ENCODE measurements at regions not wholly inside any gene's neighbourhood (a gene's known extent, or its start where the extent isn't known, plus 50 kb on each side); places are given as distances from the start of the nearest gene placed in this dataset.

DNA sequence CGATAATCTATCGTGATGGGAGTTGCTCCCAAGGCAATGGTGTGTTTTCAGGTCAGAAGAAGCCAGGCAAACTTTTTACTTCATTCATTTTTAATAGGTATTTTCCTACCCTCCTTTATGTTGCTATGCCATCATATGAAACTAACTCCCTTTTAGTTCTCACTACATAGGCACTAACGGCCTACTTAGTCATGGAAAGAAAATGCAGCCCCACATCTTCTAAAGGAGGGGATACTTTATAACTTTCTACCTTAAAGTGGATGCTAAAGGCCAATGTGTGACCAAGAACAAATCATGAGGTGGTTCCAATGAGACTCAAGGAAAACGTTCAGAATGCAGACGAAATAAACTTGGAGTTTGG, 193.8 kb downstream of the FOXA2 start:
- Histone ChIP-seq H3K27me3 (peaks cover 0 to 55% (median 0%) of the 10 kb centered on the region in 4 donors), H3K4me1 (peaks cover 0 to 6% (median 0%) of the 10 kb centered on the region in 3 donors), H3K36me3 (no peaks in the 10 kb centered on the region), H3K4me3 (no peak overlapping the region), H3K27ac (no peak overlapping the region), H3K9me3 (no peaks in the 10 kb centered on the region)
- no peak for TF ChIP-seq POLR2A (IDR thresholded peaks at IDR 0.05)
- TF ChIP-seq, protein P1, sequence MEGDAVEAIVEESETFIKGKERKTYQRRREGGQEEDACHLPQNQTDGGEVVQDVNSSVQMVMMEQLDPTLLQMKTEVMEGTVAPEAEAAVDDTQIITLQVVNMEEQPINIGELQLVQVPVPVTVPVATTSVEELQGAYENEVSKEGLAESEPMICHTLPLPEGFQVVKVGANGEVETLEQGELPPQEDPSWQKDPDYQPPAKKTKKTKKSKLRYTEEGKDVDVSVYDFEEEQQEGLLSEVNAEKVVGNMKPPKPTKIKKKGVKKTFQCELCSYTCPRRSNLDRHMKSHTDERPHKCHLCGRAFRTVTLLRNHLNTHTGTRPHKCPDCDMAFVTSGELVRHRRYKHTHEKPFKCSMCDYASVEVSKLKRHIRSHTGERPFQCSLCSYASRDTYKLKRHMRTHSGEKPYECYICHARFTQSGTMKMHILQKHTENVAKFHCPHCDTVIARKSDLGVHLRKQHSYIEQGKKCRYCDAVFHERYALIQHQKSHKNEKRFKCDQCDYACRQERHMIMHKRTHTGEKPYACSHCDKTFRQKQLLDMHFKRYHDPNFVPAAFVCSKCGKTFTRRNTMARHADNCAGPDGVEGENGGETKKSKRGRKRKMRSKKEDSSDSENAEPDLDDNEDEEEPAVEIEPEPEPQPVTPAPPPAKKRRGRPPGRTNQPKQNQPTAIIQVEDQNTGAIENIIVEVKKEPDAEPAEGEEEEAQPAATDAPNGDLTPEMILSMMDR (IDR thresholded peaks at IDR 0.05), result no peak
- DNase-seq, result no peak
- WGBS, 2 donors, result 42 to 54% methylated on average over 5 of the region's 5 CpGs
- intact Hi-C loops (cut with DNase I), result no loop called here

GRCh38 chr20:22389836-22390542, 194.4 kb downstream of the FOXA2 start:
- WGBS, 2 donors, result 43 to 61% methylated on average over 8 of the region's 8 CpGs
- peaks cover 0 to 6% (median 0%) of the 10 kb centered on the region in 3 donors for H3K4me1 ChIP-seq
- no peak for TF ChIP-seq POLR2A (IDR thresholded peaks at IDR 0.05)
- TF ChIP-seq, protein P1 (IDR thresholded peaks at IDR 0.05), result no peak
- no peak for DNase-seq
- no peak overlapping the region for H3K27ac ChIP-seq
- no peaks in the 10 kb centered on the region for H3K9me3 ChIP-seq
- no peaks in the 10 kb centered on the region for H3K36me3 ChIP-seq
- H3K4me3 ChIP-seq, result no peak overlapping the region
- peaks cover 0 to 57% (median 0%) of the 10 kb centered on the region in 4 donors for H3K27me3 ChIP-seq
- intact Hi-C loops (cut with DNase I), result no loop called here

GRCh38 chr20:22387452-22387851, 196.9 kb downstream of the FOXA2 start:
- H3K27me3 ChIP-seq, result peaks cover 0 to 46% (median 0%) of the 10 kb centered on the region in 4 donors
- H3K4me3 ChIP-seq, result no peak overlapping the region
- H3K36me3 ChIP-seq, result no peaks in the 10 kb centered on the region
- intact Hi-C loops (cut with DNase I), result no loop called here
- no peak for DNase-seq
- no peaks in the 10 kb centered on the region for H3K9me3 ChIP-seq
- 83 to 100% methylated on average over 1 of the region's 1 CpG for WGBS, 2 donors
- H3K27ac ChIP-seq, result no peak overlapping the region
- TF ChIP-seq, protein P1 (IDR thresholded peaks at IDR 0.05), result no peak
- TF ChIP-seq POLR2A (IDR thresholded peaks at IDR 0.05), result no peak
- H3K4me1 ChIP-seq, result peaks cover 0 to 8% (median 0%) of the 10 kb centered on the region in 3 donors

DNA sequence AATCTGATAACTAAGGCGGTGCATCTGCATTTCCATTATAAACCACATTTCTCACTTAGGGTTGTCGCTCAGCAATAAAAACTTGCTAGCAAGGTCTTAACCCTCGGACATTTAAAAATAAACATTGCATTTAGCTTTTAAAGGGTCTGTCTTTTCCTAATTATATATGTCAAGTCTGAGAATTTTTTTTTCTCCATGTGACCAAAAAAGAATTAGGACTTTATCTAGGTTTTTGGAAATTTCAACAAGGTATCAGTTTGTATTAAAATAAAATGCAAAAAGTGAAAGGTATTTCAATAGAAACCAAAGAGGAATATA, 198.1 kb downstream of the FOXA2 start:
- peaks cover 0 to 17% (median 0%) of the 10 kb centered on the region in 3 donors for H3K4me1 ChIP-seq
- WGBS, 2 donors, result 64 to 76% methylated on average over 3 of the region's 3 CpGs
- no peak overlapping the region for H3K4me3 ChIP-seq
- no peaks in the 10 kb centered on the region for H3K36me3 ChIP-seq
- H3K27me3 ChIP-seq, result peaks cover 0 to 46% (median 0%) of the 10 kb centered on the region in 4 donors
- H3K27ac ChIP-seq, result no peak overlapping the region
- intact Hi-C loops (cut with DNase I), result no loop called here
- TF ChIP-seq, protein P1 (IDR thresholded peaks at IDR 0.05), result no peak
- TF ChIP-seq POLR2A (IDR thresholded peaks at IDR 0.05), result no peak
- DNase-seq, result no peak
- H3K9me3 ChIP-seq, result no peaks in the 10 kb centered on the region

- no peak for DNase-seq
- TF ChIP-seq POLR2A (IDR thresholded peaks at IDR 0.05), result no peak
- TF ChIP-seq, protein P1 (IDR thresholded peaks at IDR 0.05), result peak in 1 of 6 experiments; percentile 21
- H3K27me3 ChIP-seq, result peaks cover 0 to 46% (median 0%) of the 10 kb centered on the region in 4 donors
- 53 to 64% methylated on average over 7 of the region's 7 CpGs for WGBS, 2 donors
- intact Hi-C loops (cut with DNase I), result no loop called here
- H3K27ac ChIP-seq, result no peak overlapping the region
- no peak overlapping the region for H3K4me3 ChIP-seq
- H3K9me3 ChIP-seq, result no peaks in the 10 kb centered on the region
- no peaks in the 10 kb centered on the region for H3K36me3 ChIP-seq
- peaks cover 0 to 17% (median 0%) of the 10 kb centered on the region in 3 donors for H3K4me1 ChIP-seq
Measured at GRCh38 chr20:22385602-22386305, 198.6 kb downstream of the FOXA2 start.
